IMR-90 (cell line): ENCODE measurements at regions not wholly inside any gene's neighbourhood (a gene's known extent, or its start where the extent isn't known, plus 50 kb on each side); places are given as distances from the start of the nearest gene placed in this dataset.

ENCODE experiments used
- ATAC-seq: fragments of 200-7000 bp; cut with Tn5 transposase; 2 replicates; pipeline ENCODE4 v1.9.1; 2020; ENCODE audit warnings: low read depth, mild to moderate bottlenecking, moderate library complexity
- BruUV-seq: library from RNA; stranded (reverse); fragments of 400-500 nt; replicated peaks from 2 replicates; lab custom pipeline; 2021; lab: Mats Ljungman, UMichigan
- CTCF ChIA-PET: fragments of 300-600 bp; formaldehyde crosslinking; extraction: SDS; loops from one replicate; lab custom pipeline; 2021; ENCODE audit warnings: antibody characterized with exemption; lab: Yijun Ruan, JAX
- POLR2A ChIA-PET: fragments of 300-600 bp; sonication (Branson Sonifier 250); formaldehyde crosslinking; loops from one replicate; lab custom pipeline; 2022; ENCODE audit warnings: antibody characterized with exemption; ENCODE audit not compliant: unreplicated experiment; lab: Charles Lee
- DNase-seq: peaks from one replicate; pipeline ENCODE4 v3.0.0; 2013
- H2AFZ ChIP-seq: replicated peaks from 2 replicates; pipeline ENCODE3; 2013; ENCODE audit warnings: low read length, mild to moderate bottlenecking; ENCODE audit not compliant: poor library complexity
- H2AK5ac ChIP-seq: 2 replicates; pipeline ENCODE4 v1.6.1; 2013; ENCODE audit warnings: low read depth, low read length, inconsistent platforms
- H2AK9ac ChIP-seq: replicated peaks from 2 replicates; pipeline ENCODE3; 2013; ENCODE audit warnings: mild to moderate bottlenecking, low read depth, low read length, moderate library complexity; ENCODE audit not compliant: poor library complexity
- H2BK120ac ChIP-seq: 2 replicates; pipeline ENCODE4 v1.6.1; 2013; ENCODE audit warnings: low read depth, low read length, inconsistent platforms
- H2BK15ac ChIP-seq: 3 replicates; pipeline ENCODE4 v1.6.1; 2013; ENCODE audit warnings: low read depth, low read length, inconsistent platforms
- H2BK20ac ChIP-seq: 2 replicates; pipeline ENCODE4 v1.6.1; 2013; ENCODE audit warnings: low read depth, mild to moderate bottlenecking, inconsistent platforms, low read length, moderate library complexity
- H2BK5ac ChIP-seq: 2 replicates; pipeline ENCODE4 v1.6.1; 2013; ENCODE audit warnings: mild to moderate bottlenecking, low read depth, low read length, inconsistent platforms; ENCODE audit not compliant: poor library complexity, severe bottlenecking
- H3K14ac ChIP-seq: replicated peaks from 2 replicates; pipeline ENCODE4 v1.6.1; 2013; ENCODE audit warnings: low read depth, low read length, inconsistent platforms
- H3K18ac ChIP-seq: 2 replicates; pipeline ENCODE4 v1.6.1; 2013; ENCODE audit warnings: low read depth, low read length, control low read depth
- H3K23ac ChIP-seq: 2 replicates; pipeline ENCODE4 v1.6.1; 2013; ENCODE audit warnings: low read depth, low read length, inconsistent platforms
- H3K27ac ChIP-seq: 2 replicates; pipeline ENCODE4 v1.5.1; 2013; ENCODE audit warnings: mild to moderate bottlenecking, control low read depth, low read length; ENCODE audit not compliant: insufficient read depth
- H3K27me3 ChIP-seq: 2 replicates; pipeline ENCODE4 v1.6.1; 2013; ENCODE audit warnings: low read length; ENCODE audit not compliant: control insufficient read depth, insufficient read depth
- H3K36me3 ChIP-seq: 2 replicates; pipeline ENCODE4 v1.6.1; 2013; ENCODE audit warnings: low read length, mixed read lengths; ENCODE audit not compliant: control insufficient read depth, insufficient read depth
- H3K4ac ChIP-seq: 2 replicates; pipeline ENCODE4 v1.6.1; 2013; ENCODE audit warnings: low read depth, low read length, inconsistent platforms
- H3K4me1 ChIP-seq: 2 replicates; pipeline ENCODE4 v1.6.1; 2013; ENCODE audit warnings: low read length, mixed read lengths; ENCODE audit not compliant: control insufficient read depth, insufficient read depth
- H3K4me2 ChIP-seq: 2 replicates; pipeline ENCODE4 v1.6.1; 2013; ENCODE audit warnings: low read depth, mild to moderate bottlenecking, control low read depth, low read length, moderate library complexity
- H3K4me3 ChIP-seq: 2 replicates; pipeline ENCODE4 v1.5.1; 2013; ENCODE audit warnings: low read depth, mild to moderate bottlenecking, control low read depth, low read length, moderate library complexity; ENCODE audit not compliant: insufficient read depth
- H3K56ac ChIP-seq: 2 replicates; pipeline ENCODE4 v1.6.1; 2013; ENCODE audit warnings: low read length, inconsistent platforms; ENCODE audit not compliant: insufficient read depth; ENCODE audit errors: extremely low read depth
- H3K79me1 ChIP-seq, 2 experiments: 2 replicates each; pipeline ENCODE4 v1.6.1; 2013; ENCODE audit warnings: low read length in 2 of 2, inconsistent platforms in 1 of 2, low read depth in 1 of 2
- H3K9ac ChIP-seq: 2 replicates; pipeline ENCODE4 v1.6.1; 2013; ENCODE audit warnings: low read depth, low read length, control low read depth
- H3K9me1 ChIP-seq: 2 replicates; pipeline ENCODE4 v1.6.1; 2013; ENCODE audit warnings: low read length, inconsistent platforms; ENCODE audit not compliant: insufficient read depth
- H3K9me3 ChIP-seq: 2 replicates; pipeline ENCODE4 v1.6.1; 2013; ENCODE audit warnings: low read length; ENCODE audit not compliant: control insufficient read depth, insufficient read depth
- H4K20me1 ChIP-seq: 2 replicates; pipeline ENCODE4 v1.6.1; 2013; ENCODE audit warnings: low read length, inconsistent platforms; ENCODE audit not compliant: insufficient read depth
- H4K5ac ChIP-seq: 2 replicates; pipeline ENCODE4 v1.6.1; 2013; ENCODE audit warnings: mild to moderate bottlenecking, low read depth, low read length, control low read depth
- H4K8ac ChIP-seq, 2 experiments: 2 replicates each; pipeline ENCODE4 v1.6.1; 2013; ENCODE audit warnings: low read depth in 2 of 2, low read length in 2 of 2, control low read depth in 1 of 2, inconsistent platforms in 1 of 2
- H4K91ac ChIP-seq: 2 replicates; pipeline ENCODE4 v1.6.1; 2013; ENCODE audit warnings: low read depth, low read length, inconsistent platforms; ENCODE audit not compliant: insufficient read depth
- BHLHE40 ChIP-seq: fragments of 150-350 bp; IDR thresholded peaks from 2 replicates; pipeline ENCODE4 v1.6.1; 2016; ENCODE audit warnings: mild to moderate bottlenecking, low read depth, low read length
- CEBPB ChIP-seq: IDR thresholded peaks from 2 replicates; pipeline ENCODE4 v1.6.1; 2012; ENCODE audit warnings: low read depth, low read length, improper control_type of control experiment
- CHD1 ChIP-seq: IDR thresholded peaks from 2 replicates; pipeline ENCODE4 v1.6.1; 2012; ENCODE audit warnings: low read depth, low read length, improper control_type of control experiment
- CTCF ChIP-seq: conservative IDR thresholded peaks from 2 replicates; pipeline ENCODE4 v1.5.1; 2012; ENCODE audit warnings: mild to moderate bottlenecking, low read depth, low read length, improper control_type of control experiment
- ELK1 ChIP-seq: fragments of 150-350 bp; IDR thresholded peaks from 2 replicates; pipeline ENCODE4 v1.6.1; 2016; ENCODE audit warnings: low read depth, mild to moderate bottlenecking, low read length, moderate library complexity, borderline replicate concordance
- FOS ChIP-seq: fragments of 150-350 bp; IDR thresholded peaks from 2 replicates; pipeline ENCODE4 v1.6.1; 2016; ENCODE audit warnings: low read depth, low read length
- MAFK ChIP-seq: IDR thresholded peaks from 2 replicates; pipeline ENCODE4 v1.6.1; 2012; ENCODE audit warnings: low read depth, low read length, improper control_type of control experiment
- MAZ ChIP-seq: IDR thresholded peaks from 2 replicates; pipeline ENCODE4 v1.6.1; 2012; ENCODE audit warnings: low read depth, mild to moderate bottlenecking, low read length, improper control_type of control experiment, moderate library complexity, borderline replicate concordance
- MXI1 ChIP-seq: IDR thresholded peaks from 2 replicates; pipeline ENCODE4 v1.6.1; 2012; ENCODE audit warnings: low read depth, mild to moderate bottlenecking, low read length, moderate library complexity, borderline replicate concordance
- NFE2L2 ChIP-seq: fragments of 150-350 bp; IDR thresholded peaks from 2 replicates; pipeline ENCODE4 v1.6.1; 2016; ENCODE audit warnings: low read depth, mild to moderate bottlenecking, low read length
- POLR2A ChIP-seq: IDR thresholded peaks from 2 replicates; pipeline ENCODE4 v1.6.1; 2012; ENCODE audit warnings: mild to moderate bottlenecking, low read depth, low read length
- RAD21 ChIP-seq: IDR thresholded peaks from 2 replicates; pipeline ENCODE4 v1.6.1; 2012; ENCODE audit warnings: low read length, improper control_type of control experiment
- RCOR1 ChIP-seq: IDR thresholded peaks from 2 replicates; pipeline ENCODE4 v1.6.1; 2012; ENCODE audit warnings: mild to moderate bottlenecking, low read length, improper control_type of control experiment; ENCODE audit not compliant: insufficient replicate concordance
- RFX5 ChIP-seq: IDR thresholded peaks from 2 replicates; pipeline ENCODE4 v1.8.0; 2012; ENCODE audit warnings: low read depth, mild to moderate bottlenecking, low read length, moderate library complexity
- SMC3 ChIP-seq: fragments of 150-350 bp; IDR thresholded peaks from 2 replicates; pipeline ENCODE4 v1.6.1; 2016; ENCODE audit warnings: low read depth, mild to moderate bottlenecking, antibody characterized with exemption, low read length, moderate library complexity
- USF2 ChIP-seq: fragments of 150-350 bp; IDR thresholded peaks from 2 replicates; pipeline ENCODE4 v1.6.1; 2017; ENCODE audit warnings: mild to moderate bottlenecking, antibody characterized with exemption, low read length, low read depth
- WGBS, 2 experiments: methylation state at CpG; one replicate each; pipeline versions ENCODE4 v1.1.5 to v1.1.7; 2013; ENCODE audit warnings: missing lambda C conversion rate in 2 of 2; ENCODE audit not compliant: insufficient read length in 1 of 2; ENCODE audit errors: extremely low coverage in 2 of 2; 5-methylcytosine and 5-hydroxymethylcytosine counted together
- dilution Hi-C: fragments of 300-500 bp; cut with HindIII; formaldehyde crosslinking; loops from one replicate; pipeline ENCODE4 v1.14.3; 2018; ENCODE audit warnings: low sequenced_read_pairs; ENCODE audit not compliant: unreplicated experiment
- in situ Hi-C: fragments of 300-500 bp; cut with MboI; formaldehyde crosslinking; loops from 3 replicates; pipeline ENCODE4 v1.14.3; 2019; ENCODE audit warnings: low sequenced_read_pairs, inconsistent platforms, mixed read lengths
- intact Hi-C: fragments of 100-400 bp; cut with micrococcal nuclease; formaldehyde crosslinking; loops from 2 replicates; pipeline ENCODE4 v1.10.0; 2022

GRCh38 chr9:115195912-115196311 is 78.0 kb upstream of the TNC start:
- intact Hi-C loops, result no loop called here
- H2AFZ ChIP-seq, result no peak overlapping the region
- H2BK5ac ChIP-seq, result no peak overlapping the region
- POLR2A ChIA-PET, result no interaction called here
- BruUV-seq, result no TSS peak
- no peak overlapping the region for H2BK20ac ChIP-seq
- H3K4me2 ChIP-seq, result no peak overlapping the region
- H3K27ac ChIP-seq, result no peak overlapping the region
- H4K5ac ChIP-seq, result no peak overlapping the region
- H3K79me1 ChIP-seq, result no peaks in the 10 kb centered on the region
- H3K9me3 ChIP-seq, result peaks cover 2% of the 10 kb centered on the region
- no peak overlapping the region for H2AK9ac ChIP-seq
- no peak overlapping the region for H2BK120ac ChIP-seq
- no peaks in the 10 kb centered on the region for H3K9me1 ChIP-seq
- no peak overlapping the region for H3K4ac ChIP-seq
- H4K91ac ChIP-seq, result no peak overlapping the region
- no peaks in the 10 kb centered on the region for H3K36me3 ChIP-seq
- H3K14ac ChIP-seq, result no peak overlapping the region
- H3K4me3 ChIP-seq, result no peak overlapping the region
- H3K18ac ChIP-seq, result no peak overlapping the region
- H2BK15ac ChIP-seq, result no peak overlapping the region
- H3K56ac ChIP-seq, result no peak overlapping the region
- no CpG with 5 or more reads among the region's 1 CpG for WGBS, 2 experiments
- no peak overlapping the region for H4K8ac ChIP-seq
- dilution Hi-C loops, result no loop called here
- H3K27me3 ChIP-seq, result no peaks in the 10 kb centered on the region
- in situ Hi-C loops, result no loop called here
- no peaks in the 10 kb centered on the region for H4K20me1 ChIP-seq
- H3K9ac ChIP-seq, result no peak overlapping the region
- ATAC-seq (no peak), DNase-seq (no peak)
- no peak overlapping the region for H2AK5ac ChIP-seq
- TF ChIP-seq FOS (no peak), RAD21 (no peak), CTCF (no peak), RCOR1 (no peak), CEBPB (no peak), MAZ (no peak), ELK1 (no peak), BHLHE40 (no peak), CHD1 (no peak), NFE2L2 (no peak), MAFK (no peak), USF2 (no peak), RFX5 (no peak), SMC3 (no peak), POLR2A (no peak), MXI1 (no peak)
- H3K23ac ChIP-seq, result no peak overlapping the region
- peaks cover 3% of the 10 kb centered on the region; the same call in 1 of the 2 replicates for H3K4me1 ChIP-seq
- CTCF ChIA-PET, result no interaction called here
